HepG2 (cell line): ENCODE measurements at regions not wholly inside any gene's neighbourhood (a gene's known extent, or its start where the extent isn't known, plus 50 kb on each side); places are given as distances from the start of the nearest gene placed in this dataset.

Source experiments
- ATAC-seq: fragments of 200-7000 bp; cut with Tn5 transposase; 3 replicates; pipeline ENCODE4 v1.9.1; 2020; ENCODE audit warnings: mild to moderate bottlenecking, moderate library complexity
- BruUV-seq: library from RNA; stranded (reverse); fragments of 400-500 nt; replicated peaks from 2 replicates; lab custom pipeline; 2021; lab: Mats Ljungman, UMichigan
- CTCF ChIA-PET: fragments of 300-600 bp; formaldehyde crosslinking; extraction: SDS; loops from one replicate; lab custom pipeline; 2021; ENCODE audit warnings: low total read pairs, inconsistent platforms, low intra/inter-chr PET ratio; lab: Yijun Ruan, JAX
- POLR2A ChIA-PET: fragments of 350-600 bp; sonication (Branson Sonifier 250); formaldehyde crosslinking; loops from one replicate; lab custom pipeline; 2020; ENCODE audit warnings: antibody characterized with exemption, inconsistent platforms; lab: Yijun Ruan, JAX
- DNase-seq: peaks from one replicate; pipeline ENCODE4 v3.0.0-alpha.2; 2015; ENCODE audit warnings: low spot score
- FAIRE-seq: peaks from 3 replicates; lab custom pipeline; 2011; peaks lifted over from hg19 to GRCh38; lab: Jason Lieb, UNC
- H2AFZ ChIP-seq: one replicate; pipeline ENCODE4 v1.6.1; 2011; ENCODE audit warnings: low read length, inconsistent platforms
- H3K27ac ChIP-seq: fragments of 300-600 bp; 3 replicates; pipeline ENCODE4 v1.8.0; 2011; ENCODE audit warnings: mixed run types, mild to moderate bottlenecking, mixed read lengths, low read length, inconsistent platforms; ENCODE audit not compliant: insufficient read depth; ENCODE audit errors: extremely low read length
- H3K27me3 ChIP-seq, 2 experiments: fragments of 200-600 bp in 1 of 2; 2 replicates in 1 of 2; 3 replicates in 1 of 2; pipeline versions ENCODE4 v1.6.0 to v1.8.0; 2011; ENCODE audit warnings: low read length in 2 of 2, mild to moderate bottlenecking in 2 of 2, moderate library complexity in 2 of 2, inconsistent platforms in 1 of 2; ENCODE audit not compliant: insufficient read depth in 2 of 2, control insufficient read depth in 1 of 2
- H3K36me3 ChIP-seq, 2 experiments: fragments of 200-600 bp in 1 of 2; replicated peaks in 1 of 2; 2 replicates in 1 of 2; 3 replicates in 1 of 2; pipeline versions ENCODE4 v1.5.1 to v1.8.0; 2011; ENCODE audit warnings: low read length in 2 of 2, inconsistent platforms in 1 of 2; ENCODE audit not compliant: insufficient read depth in 2 of 2, control insufficient read depth in 1 of 2
- H3K4me1 ChIP-seq: 2 replicates; pipeline ENCODE4 v1.5.1; 2012; ENCODE audit warnings: low read length, inconsistent platforms; ENCODE audit not compliant: insufficient read depth
- H3K4me2 ChIP-seq: 2 replicates; pipeline ENCODE4 v1.6.0; 2011; ENCODE audit warnings: low read depth, low read length, inconsistent platforms
- H3K4me3 ChIP-seq, 3 experiments: fragments of 200-600 bp in 1 of 3; sonication (generic), shearing (Covaris generic) in 1 of 3; replicated peaks in 1 of 3; 2 replicates each; pipeline ENCODE4 v1.5.1; 2011 to 2016; ENCODE audit warnings: low read length in 3 of 3, inconsistent platforms in 2 of 3, low read depth in 2 of 3, mild to moderate bottlenecking in 2 of 3, control low read depth in 1 of 3, mixed read lengths in 1 of 3; ENCODE audit not compliant: insufficient read depth in 1 of 3
- H3K79me2 ChIP-seq: one replicate; pipeline ENCODE4 v1.6.1; 2011; ENCODE audit warnings: low read length, inconsistent platforms; ENCODE audit not compliant: insufficient read depth
- H3K9ac ChIP-seq: 2 replicates; pipeline ENCODE4 v1.6.0; 2011; ENCODE audit warnings: mild to moderate bottlenecking, low read depth, low read length, inconsistent platforms; ENCODE audit not compliant: insufficient read depth
- H3K9me3 ChIP-seq: 2 replicates; pipeline ENCODE4 v1.5.1; 2012; ENCODE audit warnings: mild to moderate bottlenecking, low read length
- H4K20me1 ChIP-seq: 2 replicates; pipeline ENCODE4 v1.6.0; 2011; ENCODE audit warnings: inconsistent platforms, mild to moderate bottlenecking, low read length, moderate library complexity; ENCODE audit not compliant: insufficient read depth
- RXRB ChIP-seq: IDR thresholded peaks from 2 replicates; pipeline ENCODE4 v1.6.1; 2016; ENCODE audit warnings: borderline replicate concordance, missing genetic modification reagents, missing compliant biosample characterization
- SMARCC2 ChIP-seq: fragments of 450-650 bp; IDR thresholded peaks from 2 replicates; pipeline ENCODE4 v1.6.1; 2017; ENCODE audit warnings: antibody characterized with exemption, mild to moderate bottlenecking
- TFDP1 ChIP-seq: IDR thresholded peaks from 2 replicates; pipeline ENCODE4 v1.6.1; 2016; ENCODE audit warnings: missing compliant biosample characterization, missing genetic modification reagents, borderline replicate concordance
- ZNF550 ChIP-seq: sonication (generic); formaldehyde crosslinking; IDR thresholded peaks from 2 replicates; pipeline ENCODE4 v1.4.0; 2020; ENCODE audit warnings: mild to moderate bottlenecking, missing genetic modification reagents, borderline replicate concordance
- ZNF619 ChIP-seq: sonication (generic); formaldehyde crosslinking; IDR thresholded peaks from 2 replicates; pipeline ENCODE4 v1.4.0; 2020; ENCODE audit warnings: mild to moderate bottlenecking, missing genetic modification reagents
- ZNF639 ChIP-seq: conservative IDR thresholded peaks from 2 replicates; pipeline ENCODE4 v1.6.1; 2018; ENCODE audit warnings: missing genetic modification reagents
- WGBS: methylation state at CpG from one replicate; pipeline ENCODE4 v1.1.6; 2017; ENCODE audit warnings: low lambda C conversion rate; 5-methylcytosine and 5-hydroxymethylcytosine counted together
- in situ Hi-C: cut with HindIII; loops from 2 replicates; pipeline ENCODE4 v1.10.0; 2017; ENCODE audit warnings: low pct_unique_long_range_greater_than_20kb; ENCODE audit not compliant: extremely low pct_ligation_motif_present
- intact Hi-C: fragments of 100-400 bp; cut with micrococcal nuclease; formaldehyde crosslinking; loops from one replicate; pipeline ENCODE4 v1.10.0; 2022; ENCODE audit not compliant: unreplicated experiment

- no peak overlapping the region for H3K9ac ChIP-seq
- H3K4me3 ChIP-seq, result no peak overlapping the region
- H4K20me1 ChIP-seq, result no peaks in the 10 kb centered on the region
- FAIRE-seq (no peak), DNase-seq (no peak), ATAC-seq (peak; percentile 32; the same call in 2 of the 3 replicates)
- no peak overlapping the region for H3K27ac ChIP-seq
- ChIA-PET POLR2A (no interaction called here), CTCF (no interaction called here)
- in situ Hi-C loops (loop anchor here (10.0 to 25.0 kb wide), 2 partner anchors 380 to 533 kb away; no protein-coding TSS in a partner anchor), intact Hi-C loops (no loop called here)
- no peaks in the 10 kb centered on the region for H3K4me1 ChIP-seq
- TF ChIP-seq SMARCC2, result no peak
- TF ChIP-seq TFDP1 (CRISPR knock-in tag), result no peak
- no peak for TF ChIP-seq ZNF550
- TF ChIP-seq ZNF619, result no peak
- TF ChIP-seq RXRB (CRISPR knock-in tag), result no peak
- TF ChIP-seq ZNF639, result no peak
- no peaks in the 10 kb centered on the region for H3K9me3 ChIP-seq
- WGBS, result 43% methylated on average over 44 of the region's 63 CpGs
- no TSS peak for BruUV-seq
- no peak overlapping the region for H2AFZ ChIP-seq
- no peak overlapping the region for H3K4me2 ChIP-seq
- no peaks in the 10 kb centered on the region for H3K79me2 ChIP-seq
- H3K27me3 ChIP-seq, result peaks cover 4 to 28% of the 10 kb centered on the region in 2 experiments; a peak in 3 of 5 replicates
- H3K36me3 ChIP-seq, result no peaks in the 10 kb centered on the region
These were observed 256.3 kb downstream of the OTUD1 start for GRCh38 chr10:23694921-23695824.
